H1 (cell line): ENCODE measurements at regions not wholly inside any gene's neighbourhood (a gene's known extent, or its start where the extent isn't known, plus 50 kb on each side); places are given as distances from the start of the nearest gene placed in this dataset.

Experiments
- CHD7 ChIP-seq: fragments of 300-600 bp; sonication (generic); IDR thresholded peaks from 2 replicates; pipeline ENCODE4 v1.7.1; 2012; ENCODE audit warnings: low read length, moderate library complexity, mild to moderate bottlenecking, inconsistent platforms; ENCODE audit not compliant: insufficient replicate concordance
- E2F6 ChIP-seq: IDR thresholded peaks from 2 replicates; pipeline ENCODE4 v1.6.1; 2012; ENCODE audit warnings: inconsistent platforms
- RAD21 ChIP-seq, 2 experiments: IDR thresholded peaks in 1 of 2; conservative IDR thresholded peaks in 1 of 2; 2 replicates each; pipeline ENCODE4 v1.6.1; 2011; ENCODE audit warnings: low read depth in 2 of 2, low read length in 2 of 2, improper control_type of control experiment in 1 of 2, inconsistent platforms in 1 of 2, mild to moderate bottlenecking in 1 of 2, moderate library complexity in 1 of 2
- RXRA ChIP-seq: IDR thresholded peaks from 2 replicates; pipeline ENCODE4 v1.6.1; 2011; ENCODE audit warnings: low read depth, mild to moderate bottlenecking, low read length, moderate library complexity; ENCODE audit not compliant: insufficient read depth
- SIRT6 ChIP-seq: IDR thresholded peaks from one replicate; pipeline ENCODE4 v1.7.1; 2012; ENCODE audit warnings: low read length, inconsistent platforms
- SP4 ChIP-seq: IDR thresholded peaks from 2 replicates; pipeline ENCODE4 v1.6.1; 2012; ENCODE audit warnings: low read length, inconsistent platforms

DNA sequence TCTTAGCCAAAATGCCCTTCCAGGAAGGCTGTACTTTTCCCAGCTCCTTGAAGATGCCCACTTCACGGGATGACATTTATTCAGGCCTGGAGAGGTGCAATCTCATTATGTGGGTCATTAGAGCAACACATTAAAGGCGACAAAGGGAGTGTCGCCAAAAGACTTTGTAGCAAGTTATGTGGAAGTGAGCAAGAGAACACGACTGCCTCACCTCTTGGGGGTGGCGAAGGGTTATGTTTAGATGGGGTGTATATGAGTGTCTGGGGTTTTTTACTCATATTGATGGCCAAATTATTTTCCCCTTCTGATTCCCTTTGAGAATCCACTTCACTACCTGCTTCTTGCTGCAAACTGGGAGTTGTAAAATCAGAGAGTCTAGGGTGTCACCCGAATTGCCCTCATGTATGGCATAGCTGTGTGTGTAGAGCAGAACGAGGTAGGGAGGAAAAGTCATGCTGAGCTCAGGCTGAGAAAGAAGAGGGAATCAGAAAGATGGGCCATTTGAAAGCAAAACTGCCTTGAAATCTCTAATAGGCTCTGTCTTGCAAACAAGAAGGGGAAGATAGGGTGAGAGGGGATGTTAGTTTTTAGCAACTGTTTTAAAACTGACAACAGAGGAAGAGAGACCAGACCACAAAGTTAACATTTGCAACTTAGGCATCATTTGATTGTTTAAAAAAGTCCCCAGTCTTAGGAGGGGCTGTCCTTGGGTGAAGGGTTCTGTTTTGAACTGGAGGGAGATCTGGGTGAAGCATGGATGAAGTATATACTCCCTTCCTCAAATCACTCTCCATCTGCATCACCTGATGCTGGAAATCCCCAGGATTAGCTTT is 97.1 kb upstream of the IL12B start (continued):
- TF ChIP-seq CHD7 (no peak), E2F6 (no peak), RXRA (no peak), SIRT6 (no peak), SP4 (no peak), RAD21 (IDR thresholded peaks at IDR 0.05 in 1 of 2, conservative IDR thresholded peaks at IDR 0.05 in 1 of 2; ENCODE audit: low read depth in 2 of 2, low read length in 2 of 2) (no peak)
- TF ChIP-seq, all 59 proteins: peak for 0
